ENCODE measurements at regions not wholly inside any gene's neighbourhood (a gene's known extent, or its start where the extent isn't known, plus 50 kb on each side); places are given as distances from the start of the nearest gene placed in this dataset.

- Histone ChIP-seq H3K9me3 (ENCODE audit: control insufficient read depth, low read length) (peaks cover 2% of the 10 kb centered on the region), H3K4me2 (ENCODE audit: low read length) (no peak overlapping the region), H3K9ac (no peak overlapping the region), H3K79me2 (no peaks in the 10 kb centered on the region), H3K4me1 (no peaks in the 10 kb centered on the region), H2AFZ (no peak overlapping the region), H3K27ac (no peak overlapping the region), H3K4me3 (ENCODE audit: low read depth, low read length) (no peak overlapping the region), H3K36me3 (ENCODE audit: control insufficient read depth, insufficient read depth, low read length) (no peaks in the 10 kb centered on the region), H3K27me3 (ENCODE audit: control insufficient read depth, insufficient read depth, low read length) (no peaks in the 10 kb centered on the region)
- no peak for TF ChIP-seq CTCF (IDR thresholded peaks at IDR 0.05)
These were observed 140.2 kb upstream of the LRP1B start for GRCh38 chr2:142270990-142271389.

- no peak overlapping the region for H2AFZ ChIP-seq
- no peak overlapping the region for H3K27ac ChIP-seq
- H3K4me1 ChIP-seq: no peaks in the 10 kb centered on the region
- no peak for TF ChIP-seq CTCF (IDR thresholded peaks at IDR 0.05)
- H3K36me3 ChIP-seq (ENCODE audit: control insufficient read depth, insufficient read depth, low read length): no peaks in the 10 kb centered on the region
- no peaks in the 10 kb centered on the region for H3K27me3 ChIP-seq (ENCODE audit: control insufficient read depth, insufficient read depth, low read length)
- no peaks in the 10 kb centered on the region for H3K9me3 ChIP-seq (ENCODE audit: control insufficient read depth, low read length)
- no peak overlapping the region for H3K4me2 ChIP-seq (ENCODE audit: low read length)
- H3K9ac ChIP-seq: no peak overlapping the region
- no peaks in the 10 kb centered on the region for H3K79me2 ChIP-seq
- no peak overlapping the region for H3K4me3 ChIP-seq (ENCODE audit: low read depth, low read length)
These were observed 139.5 kb upstream of the LRP1B start for GRCh38 chr2:142270291-142270690.

- no peaks in the 10 kb centered on the region for H3K27me3 ChIP-seq (ENCODE audit: control insufficient read depth, insufficient read depth, low read length)
- no peaks in the 10 kb centered on the region for H3K36me3 ChIP-seq (ENCODE audit: control insufficient read depth, insufficient read depth, low read length)
- H3K4me1 ChIP-seq: no peaks in the 10 kb centered on the region
- no peak overlapping the region for H3K4me2 ChIP-seq (ENCODE audit: low read length)
- H3K4me3 ChIP-seq (ENCODE audit: low read depth, low read length): no peak overlapping the region
- H3K9me3 ChIP-seq (ENCODE audit: control insufficient read depth, low read length): no peaks in the 10 kb centered on the region
- H3K9ac ChIP-seq: no peak overlapping the region
- H3K27ac ChIP-seq: no peak overlapping the region
- no peak overlapping the region for H2AFZ ChIP-seq
- TF ChIP-seq CTCF (IDR thresholded peaks at IDR 0.05): no peak
- H3K79me2 ChIP-seq: no peaks in the 10 kb centered on the region
These were observed 128.5 kb upstream of the LRP1B start for GRCh38 chr2:142259356-142259755.

GRCh38 chr2:142254031-142254430, 123.2 kb upstream of the LRP1B start:
- H3K36me3 ChIP-seq (ENCODE audit: control insufficient read depth, insufficient read depth, low read length): no peaks in the 10 kb centered on the region
- TF ChIP-seq CTCF (IDR thresholded peaks at IDR 0.05): no peak
- no peaks in the 10 kb centered on the region for H3K9me3 ChIP-seq (ENCODE audit: control insufficient read depth, low read length)
- no peaks in the 10 kb centered on the region for H3K4me1 ChIP-seq
- no peaks in the 10 kb centered on the region for H3K27me3 ChIP-seq (ENCODE audit: control insufficient read depth, insufficient read depth, low read length)
- no peak overlapping the region for H3K4me3 ChIP-seq (ENCODE audit: low read depth, low read length)
- no peak overlapping the region for H3K4me2 ChIP-seq (ENCODE audit: low read length)
- no peaks in the 10 kb centered on the region for H3K79me2 ChIP-seq
- H3K9ac ChIP-seq: no peak overlapping the region
- no peak overlapping the region for H2AFZ ChIP-seq
- no peak overlapping the region for H3K27ac ChIP-seq

- H3K36me3 ChIP-seq (ENCODE audit: control insufficient read depth, insufficient read depth, low read length): no peaks in the 10 kb centered on the region
- no peak overlapping the region for H3K9ac ChIP-seq
- no peak overlapping the region for H3K4me3 ChIP-seq (ENCODE audit: low read depth, low read length)
- H3K79me2 ChIP-seq: no peaks in the 10 kb centered on the region
- no peak overlapping the region for H3K4me2 ChIP-seq (ENCODE audit: low read length)
- H3K4me1 ChIP-seq: no peaks in the 10 kb centered on the region
- H2AFZ ChIP-seq: no peak overlapping the region
- no peaks in the 10 kb centered on the region for H3K9me3 ChIP-seq (ENCODE audit: control insufficient read depth, low read length)
- no peak for TF ChIP-seq CTCF (IDR thresholded peaks at IDR 0.05)
- no peak overlapping the region for H3K27ac ChIP-seq
- H3K27me3 ChIP-seq (ENCODE audit: control insufficient read depth, insufficient read depth, low read length): no peaks in the 10 kb centered on the region
These were observed 110.2 kb upstream of the LRP1B start for GRCh38 chr2:142241016-142241415.
